ENCODE measurements at regions not wholly inside any gene's neighbourhood (a gene's known extent, or its start where the extent isn't known, plus 50 kb on each side); places are given as distances from the start of the nearest gene placed in this dataset.

DNA sequence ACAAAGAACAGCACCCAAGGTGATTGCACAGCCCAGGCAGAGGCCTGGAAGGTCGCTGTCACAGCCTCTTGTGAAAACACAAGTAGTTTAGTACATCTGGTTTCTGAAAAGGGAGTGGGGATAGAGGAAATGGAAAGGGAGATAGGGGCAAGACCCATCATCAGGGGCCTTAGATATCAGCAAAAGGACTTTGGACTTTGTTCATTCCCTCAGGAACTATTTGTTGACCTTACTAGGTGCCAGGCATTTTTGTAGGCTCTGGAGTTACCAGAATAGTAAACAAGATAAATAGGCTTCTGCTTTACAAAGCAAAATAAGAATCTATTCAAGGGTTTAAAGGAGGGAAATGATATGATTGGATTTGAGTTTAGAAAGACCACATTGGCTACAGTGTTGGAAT, 199.4 kb upstream of the CDKN3 start:
- TF ChIP-seq POLR2A (IDR thresholded peaks at IDR 0.05) = no peak
- TF ChIP-seq, protein P1, sequence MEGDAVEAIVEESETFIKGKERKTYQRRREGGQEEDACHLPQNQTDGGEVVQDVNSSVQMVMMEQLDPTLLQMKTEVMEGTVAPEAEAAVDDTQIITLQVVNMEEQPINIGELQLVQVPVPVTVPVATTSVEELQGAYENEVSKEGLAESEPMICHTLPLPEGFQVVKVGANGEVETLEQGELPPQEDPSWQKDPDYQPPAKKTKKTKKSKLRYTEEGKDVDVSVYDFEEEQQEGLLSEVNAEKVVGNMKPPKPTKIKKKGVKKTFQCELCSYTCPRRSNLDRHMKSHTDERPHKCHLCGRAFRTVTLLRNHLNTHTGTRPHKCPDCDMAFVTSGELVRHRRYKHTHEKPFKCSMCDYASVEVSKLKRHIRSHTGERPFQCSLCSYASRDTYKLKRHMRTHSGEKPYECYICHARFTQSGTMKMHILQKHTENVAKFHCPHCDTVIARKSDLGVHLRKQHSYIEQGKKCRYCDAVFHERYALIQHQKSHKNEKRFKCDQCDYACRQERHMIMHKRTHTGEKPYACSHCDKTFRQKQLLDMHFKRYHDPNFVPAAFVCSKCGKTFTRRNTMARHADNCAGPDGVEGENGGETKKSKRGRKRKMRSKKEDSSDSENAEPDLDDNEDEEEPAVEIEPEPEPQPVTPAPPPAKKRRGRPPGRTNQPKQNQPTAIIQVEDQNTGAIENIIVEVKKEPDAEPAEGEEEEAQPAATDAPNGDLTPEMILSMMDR (IDR thresholded peaks at IDR 0.05) = no peak
